Sigmoid colon (tissue), 4 donors: ENCODE measurements at regions not wholly inside any gene's neighbourhood (a gene's known extent, or its start where the extent isn't known, plus 50 kb on each side); places are given as distances from the start of the nearest gene placed in this dataset.

ENCODE experiments used
- EP300 ChIP-seq, 4 donors: sonication (generic); formaldehyde crosslinking; IDR thresholded peaks; one replicate each; pipeline ENCODE4 v1.6.1; 2017; ENCODE audit warnings: antibody characterized with exemption in 4 of 4
- TF ChIP-seq, protein P1 (sequence below), 4 experiments: fragments of 450-650 bp in 3 of 4; fragments of 200-600 bp in 1 of 4; IDR thresholded peaks; one replicate each; pipeline ENCODE4 v1.5.1; 2016 to 2019; ENCODE audit warnings: antibody characterized with exemption in 4 of 4, mild to moderate bottlenecking in 3 of 4, moderate library complexity in 2 of 4

- TF ChIP-seq, protein P1, sequence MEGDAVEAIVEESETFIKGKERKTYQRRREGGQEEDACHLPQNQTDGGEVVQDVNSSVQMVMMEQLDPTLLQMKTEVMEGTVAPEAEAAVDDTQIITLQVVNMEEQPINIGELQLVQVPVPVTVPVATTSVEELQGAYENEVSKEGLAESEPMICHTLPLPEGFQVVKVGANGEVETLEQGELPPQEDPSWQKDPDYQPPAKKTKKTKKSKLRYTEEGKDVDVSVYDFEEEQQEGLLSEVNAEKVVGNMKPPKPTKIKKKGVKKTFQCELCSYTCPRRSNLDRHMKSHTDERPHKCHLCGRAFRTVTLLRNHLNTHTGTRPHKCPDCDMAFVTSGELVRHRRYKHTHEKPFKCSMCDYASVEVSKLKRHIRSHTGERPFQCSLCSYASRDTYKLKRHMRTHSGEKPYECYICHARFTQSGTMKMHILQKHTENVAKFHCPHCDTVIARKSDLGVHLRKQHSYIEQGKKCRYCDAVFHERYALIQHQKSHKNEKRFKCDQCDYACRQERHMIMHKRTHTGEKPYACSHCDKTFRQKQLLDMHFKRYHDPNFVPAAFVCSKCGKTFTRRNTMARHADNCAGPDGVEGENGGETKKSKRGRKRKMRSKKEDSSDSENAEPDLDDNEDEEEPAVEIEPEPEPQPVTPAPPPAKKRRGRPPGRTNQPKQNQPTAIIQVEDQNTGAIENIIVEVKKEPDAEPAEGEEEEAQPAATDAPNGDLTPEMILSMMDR (IDR thresholded peaks at IDR 0.05), result no peak
- no peak for TF ChIP-seq EP300 (IDR thresholded peaks at IDR 0.05)
Measured at GRCh38 chr2:128635361-128635900, 316.8 kb upstream of the HS6ST1 start.
